HG02759 (cell line): ENCODE measurements at regions not wholly inside any gene's neighbourhood (a gene's known extent, or its start where the extent isn't known, plus 50 kb on each side); places are given as distances from the start of the nearest gene placed in this dataset.

Source experiments
- ATAC-seq: cut with Tn5 transposase; IDR thresholded peaks from one replicate; pipeline ENCODE4 v1.9.1; 2021; ENCODE audit warnings: mild to moderate bottlenecking, moderate library complexity; ENCODE audit not compliant: unreplicated experiment

DNA sequence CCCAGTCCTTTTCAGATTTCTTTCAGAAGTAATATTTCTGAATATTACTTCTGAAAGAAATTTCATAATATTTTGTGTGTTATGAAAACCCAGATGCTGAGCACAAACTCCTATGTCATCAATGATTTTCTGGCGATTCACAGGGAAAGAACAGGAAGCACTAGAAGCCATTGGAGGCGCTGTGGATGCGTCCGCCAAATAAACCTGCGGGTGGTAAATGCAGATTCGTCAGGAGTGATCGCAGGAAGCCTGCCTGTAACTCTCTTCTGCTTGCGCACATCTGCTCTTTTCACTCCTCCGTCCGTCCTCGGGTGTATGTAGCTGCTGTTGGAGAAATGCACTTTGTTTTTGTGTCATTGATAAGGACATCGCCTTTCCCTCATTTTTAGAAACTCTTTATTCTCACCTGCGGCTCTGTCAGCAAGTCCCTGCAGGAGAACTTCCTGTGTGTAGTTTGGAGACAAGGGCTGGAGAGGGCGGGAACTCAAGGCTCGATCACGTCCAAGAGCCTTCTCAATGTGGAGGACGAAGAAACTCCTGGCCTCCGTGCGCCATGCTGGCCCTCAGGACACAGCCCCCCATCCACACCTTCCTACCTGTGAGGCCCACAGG, 483.8 kb downstream of the GALR1 start:
- no peak for ATAC-seq

DNA sequence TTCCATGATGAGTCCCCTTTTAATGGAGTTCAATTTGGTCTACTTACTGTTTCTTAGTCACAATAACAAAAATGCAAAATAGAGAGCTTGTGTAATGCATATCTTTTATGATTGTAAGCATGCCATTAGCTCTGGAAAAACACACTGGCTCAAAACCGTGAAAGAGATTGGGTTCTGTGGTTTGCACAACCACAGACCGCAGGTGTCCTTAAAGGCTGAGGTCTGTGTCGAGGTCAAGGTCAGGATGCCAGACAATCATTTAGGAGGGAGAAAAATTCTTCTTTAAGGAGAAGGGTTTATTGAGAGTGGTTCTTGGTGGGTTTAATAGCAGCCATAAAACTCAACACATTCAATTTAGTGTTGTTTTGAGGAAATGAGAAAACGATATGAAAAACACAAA, 487.2 kb downstream of the GALR1 start:
- ATAC-seq: no peak

GRCh38 chr18:77737405-77737804, 487.8 kb downstream of the GALR1 start:
- ATAC-seq: no peak

GRCh38 chr18:77749089-77749488, 499.4 kb downstream of the GALR1 start:
- ATAC-seq: no peak

- no peak for ATAC-seq
These were observed 500.4 kb downstream of the GALR1 start for GRCh38 chr18:77750006-77750405.

DNA sequence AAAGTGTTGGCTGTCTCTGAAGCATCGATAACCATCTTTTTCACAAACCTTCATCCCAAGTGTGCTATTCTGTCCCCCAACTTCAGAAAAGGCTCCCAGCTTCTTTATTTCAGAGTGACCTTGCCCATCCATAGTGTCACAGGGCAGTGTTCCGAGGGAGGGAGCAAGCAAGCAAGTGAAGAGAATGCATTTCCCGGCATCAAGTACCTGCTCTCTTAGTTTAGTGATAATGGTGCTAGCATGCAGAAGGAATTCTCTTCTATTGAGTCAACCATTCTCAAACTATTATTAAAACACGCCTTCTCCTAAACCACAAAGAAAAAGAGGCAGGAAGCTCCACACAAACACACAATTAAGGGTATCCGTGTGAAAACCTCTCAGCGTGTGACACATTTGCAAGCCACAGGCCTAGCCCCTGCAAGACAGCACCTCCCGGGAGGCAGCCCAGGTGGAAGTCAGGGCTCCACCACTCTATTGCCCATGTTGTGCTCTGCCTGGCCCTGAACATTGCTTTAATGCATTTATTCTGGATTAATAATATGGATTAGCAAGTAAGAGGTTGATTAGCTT, 504.9 kb downstream of the GALR1 start:
- ATAC-seq: no peak

DNA sequence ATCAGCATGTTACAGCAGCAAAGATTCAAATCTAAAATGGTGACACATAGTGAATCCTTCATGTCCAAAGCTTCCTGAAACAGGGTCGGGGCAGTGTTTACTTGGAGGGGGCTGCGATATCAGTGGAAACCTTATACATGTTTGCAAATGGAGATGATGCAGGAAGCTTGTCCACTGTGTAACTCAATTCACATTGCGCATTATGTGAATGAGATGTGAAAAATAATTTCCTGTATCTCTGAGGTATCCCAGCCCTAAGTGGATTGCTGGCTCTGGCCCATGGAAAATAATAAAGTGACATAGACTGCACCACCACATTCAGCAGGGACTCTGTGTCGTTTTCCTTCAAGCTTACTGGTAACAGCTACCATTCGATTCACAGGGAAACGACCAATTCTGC, 505.5 kb downstream of the GALR1 start:
- ATAC-seq: no peak

- ATAC-seq: no peak
These were observed 511.7 kb downstream of the GALR1 start for GRCh38 chr18:77761332-77761731.

- ATAC-seq: no peak
These were observed 512.4 kb downstream of the GALR1 start for GRCh38 chr18:77762014-77762413.

DNA sequence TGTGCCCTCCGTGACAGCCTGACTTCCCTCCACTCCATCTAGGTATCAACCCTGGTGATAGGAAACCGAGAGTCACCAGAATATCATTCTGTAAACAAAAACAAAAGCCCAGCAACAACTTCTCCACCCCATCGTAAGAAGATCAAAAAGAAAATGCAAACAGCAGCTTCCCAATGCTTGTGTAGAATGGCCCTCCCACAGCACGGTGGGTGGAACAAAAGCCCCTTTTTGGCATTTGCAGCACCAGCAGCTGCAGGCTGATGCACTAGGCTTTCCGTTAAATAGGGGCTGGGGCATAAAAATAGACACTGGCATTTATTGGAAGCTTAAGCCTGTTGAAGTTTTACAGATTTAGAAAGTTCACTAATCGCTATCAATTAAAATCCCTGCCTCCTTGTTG, 513.0 kb downstream of the GALR1 start:
- no peak for ATAC-seq

GRCh38 chr18:77763530-77764145, 514.0 kb downstream of the GALR1 start:
- ATAC-seq: no peak

- no peak for ATAC-seq
These were observed 515.8 kb downstream of the GALR1 start for GRCh38 chr18:77765468-77765867.

DNA sequence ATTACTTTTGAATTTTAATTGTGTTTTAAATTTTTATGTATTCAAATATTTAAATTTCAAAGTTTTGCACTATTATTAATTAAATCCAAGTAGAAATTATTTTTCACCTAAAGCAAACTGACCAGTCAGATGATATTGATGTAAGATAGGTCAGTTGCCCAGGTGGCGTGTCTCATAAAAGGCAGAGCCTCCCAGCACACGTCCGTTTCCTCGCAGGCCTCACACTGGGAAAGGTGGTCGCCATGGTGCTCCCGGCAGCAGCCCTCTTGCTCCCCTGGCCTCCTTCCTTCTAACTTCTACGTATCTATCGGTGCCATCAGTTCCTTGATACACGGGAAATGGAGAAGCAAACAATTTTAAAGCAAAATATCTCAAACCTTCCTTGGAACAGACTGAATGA, 516.8 kb downstream of the GALR1 start:
- ATAC-seq: no peak

- ATAC-seq: no peak
These were observed 522.5 kb downstream of the GALR1 start for GRCh38 chr18:77772177-77772576.

- ATAC-seq: no peak
These were observed 526.5 kb downstream of the GALR1 start for GRCh38 chr18:77776104-77776503.

- no peak for ATAC-seq
These were observed 527.5 kb downstream of the GALR1 start for GRCh38 chr18:77777163-77777562.

DNA sequence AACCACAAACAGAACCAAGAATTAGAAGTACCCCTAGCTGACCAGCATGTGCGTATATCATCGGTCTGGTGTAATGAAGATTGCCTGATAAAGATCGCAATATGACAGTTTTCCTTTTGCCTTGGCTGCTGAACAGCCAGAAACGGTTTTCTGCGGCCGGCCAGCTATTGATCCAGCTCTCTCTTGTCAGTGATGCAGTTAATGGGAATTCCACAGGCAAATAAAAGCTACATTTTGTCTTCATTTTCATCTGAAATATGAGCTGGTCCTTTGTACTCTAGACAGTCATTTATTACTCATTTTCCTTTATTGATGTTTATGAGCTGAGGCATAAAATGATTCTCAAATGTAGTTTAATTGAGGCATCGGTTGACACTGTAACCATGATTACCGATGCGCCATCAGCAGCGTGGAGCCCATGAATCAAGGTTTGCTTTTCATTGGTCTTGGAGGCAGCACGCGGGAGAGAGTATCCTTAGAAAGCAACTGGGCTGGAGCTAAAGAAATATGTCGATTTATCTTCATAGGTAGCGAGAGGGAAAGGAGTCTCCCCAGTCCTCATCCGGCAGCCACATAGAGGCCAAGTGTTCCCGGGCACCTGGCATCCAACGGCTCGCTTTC, 535.2 kb downstream of the GALR1 start:
- ATAC-seq: no peak

DNA sequence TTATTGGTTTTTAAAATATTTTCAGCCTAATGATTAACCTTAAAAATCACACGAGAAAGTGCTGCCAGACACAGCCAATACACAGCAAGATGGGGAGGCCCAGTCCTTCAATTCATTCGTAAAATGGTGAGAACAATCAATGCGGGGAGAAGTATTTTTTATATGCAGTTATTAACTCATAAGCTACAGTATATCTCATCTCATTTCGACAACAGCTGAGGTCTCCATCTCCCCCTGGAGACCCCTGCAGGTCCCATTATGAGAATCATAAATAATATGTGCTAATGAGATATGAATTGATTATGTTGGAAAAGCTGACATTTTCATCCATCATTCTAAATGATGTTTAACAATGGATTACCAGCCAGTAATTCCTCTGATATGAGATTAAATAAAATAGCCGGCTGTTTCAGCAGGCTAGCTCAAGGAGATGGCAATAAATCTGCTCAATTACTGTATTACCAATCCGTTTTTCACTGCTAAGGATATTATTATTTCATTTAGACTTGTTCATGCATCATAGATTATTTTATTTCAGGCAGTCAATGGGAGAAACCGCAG, 535.8 kb downstream of the GALR1 start:
- ATAC-seq: no peak

DNA sequence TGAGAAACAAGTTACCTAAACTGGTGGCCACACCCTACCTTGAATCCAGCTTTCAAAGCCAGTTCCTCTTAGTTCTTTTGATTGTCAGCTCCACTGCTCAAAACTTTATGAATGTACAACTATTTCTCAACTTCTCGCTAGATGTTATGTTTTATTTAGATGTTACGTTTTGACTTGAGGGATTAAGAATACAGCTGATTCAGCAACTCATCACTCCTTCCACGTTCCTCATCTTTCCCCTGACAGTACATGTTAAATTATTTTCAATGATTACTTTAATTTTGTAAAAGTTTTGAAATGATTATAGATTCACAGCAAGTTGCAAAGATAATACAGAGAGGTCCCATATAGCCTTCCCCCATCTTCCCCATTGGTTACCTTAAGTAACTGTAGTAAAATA, 553.4 kb downstream of the GALR1 start:
- ATAC-seq: no peak

- no peak for ATAC-seq
These were observed 554.7 kb downstream of the GALR1 start for GRCh38 chr18:77804382-77804781.

DNA sequence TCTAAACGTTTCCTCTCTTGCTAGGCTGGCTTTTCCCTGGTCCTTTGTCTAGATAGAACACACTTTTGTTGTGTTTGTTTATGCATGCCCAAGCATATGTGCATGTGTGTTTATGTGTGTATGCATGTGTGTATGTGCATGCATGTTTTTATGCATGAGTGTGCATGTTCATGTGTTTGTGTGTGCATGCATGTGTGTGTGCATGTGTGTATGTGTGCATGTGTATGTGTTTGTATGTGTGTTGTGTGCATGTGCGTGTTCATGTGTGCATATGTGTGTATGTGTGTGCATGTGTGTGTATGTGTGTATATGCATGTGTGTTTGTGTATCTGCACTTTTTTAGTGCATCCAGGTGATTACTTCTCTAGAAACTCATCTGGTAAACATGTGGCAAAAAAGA, 558.0 kb downstream of the GALR1 start:
- no peak for ATAC-seq

DNA sequence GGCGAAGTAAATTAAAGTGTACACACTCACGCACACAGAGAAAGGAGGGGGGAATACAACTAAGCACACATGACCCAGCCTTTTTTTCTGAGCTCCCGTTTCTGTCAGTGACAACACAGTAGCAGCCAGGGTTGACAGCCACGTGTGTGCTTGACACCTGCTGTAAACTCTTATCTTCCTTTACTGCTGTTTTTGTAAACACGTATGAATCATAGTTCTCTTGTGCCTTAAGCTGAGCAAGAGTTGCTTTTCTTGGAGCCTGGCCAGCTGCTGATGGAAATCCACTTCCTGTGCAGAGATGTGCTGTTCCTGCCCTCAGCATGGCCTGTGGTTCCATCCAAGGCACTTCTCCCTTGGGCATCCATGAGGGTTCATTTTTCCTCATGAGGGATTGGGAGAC, 561.9 kb downstream of the GALR1 start:
- no peak for ATAC-seq
